GM18508 (cell line): ENCODE measurements at regions not wholly inside any gene's neighbourhood (a gene's known extent, or its start where the extent isn't known, plus 50 kb on each side); places are given as distances from the start of the nearest gene placed in this dataset.
"Not testable (repeated sequence)": the region's sequence is repeated elsewhere in the genome, so short reads cannot be mapped to it uniquely, and the experiment has no call there.

Experiments
- ATAC-seq: cut with Tn5 transposase; IDR thresholded peaks from one replicate; pipeline ENCODE4 v1.9.1; 2021; ENCODE audit warnings: moderate number of reproducible peaks; ENCODE audit not compliant: insufficient read depth, unreplicated experiment

DNA sequence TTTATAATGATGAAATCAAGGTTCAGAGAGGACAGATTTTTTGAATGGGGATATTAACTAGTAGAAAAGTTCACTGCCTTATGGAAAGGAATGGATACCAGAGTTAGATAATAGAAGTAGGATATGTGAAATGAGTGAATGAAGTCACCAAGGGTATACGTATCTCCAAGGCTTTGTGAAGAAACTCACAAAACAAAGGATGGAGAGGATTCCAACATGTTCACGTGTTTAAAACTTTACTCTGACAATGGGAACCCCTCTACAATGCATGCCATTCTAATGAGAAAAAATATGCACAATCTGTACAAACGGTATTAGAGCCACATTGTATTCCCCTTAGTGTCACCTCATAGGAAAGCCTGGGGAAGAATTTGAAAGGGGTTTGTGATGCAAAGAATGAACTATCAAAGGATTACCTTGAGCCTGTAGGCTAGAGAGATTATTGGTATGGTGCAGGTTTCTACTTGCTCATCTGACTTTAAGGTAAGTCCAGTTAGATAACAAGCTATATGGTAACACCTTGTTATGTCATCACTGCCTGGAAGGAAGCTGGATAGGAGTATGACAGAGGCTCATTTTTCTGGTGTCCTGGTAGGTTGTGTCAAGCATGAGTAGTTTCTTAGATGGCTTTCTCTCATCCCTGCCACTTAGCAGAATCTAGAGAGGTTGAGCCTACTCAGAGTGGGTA, 250.3 kb upstream of the SEMA6A start:
- ATAC-seq, result no peak

DNA sequence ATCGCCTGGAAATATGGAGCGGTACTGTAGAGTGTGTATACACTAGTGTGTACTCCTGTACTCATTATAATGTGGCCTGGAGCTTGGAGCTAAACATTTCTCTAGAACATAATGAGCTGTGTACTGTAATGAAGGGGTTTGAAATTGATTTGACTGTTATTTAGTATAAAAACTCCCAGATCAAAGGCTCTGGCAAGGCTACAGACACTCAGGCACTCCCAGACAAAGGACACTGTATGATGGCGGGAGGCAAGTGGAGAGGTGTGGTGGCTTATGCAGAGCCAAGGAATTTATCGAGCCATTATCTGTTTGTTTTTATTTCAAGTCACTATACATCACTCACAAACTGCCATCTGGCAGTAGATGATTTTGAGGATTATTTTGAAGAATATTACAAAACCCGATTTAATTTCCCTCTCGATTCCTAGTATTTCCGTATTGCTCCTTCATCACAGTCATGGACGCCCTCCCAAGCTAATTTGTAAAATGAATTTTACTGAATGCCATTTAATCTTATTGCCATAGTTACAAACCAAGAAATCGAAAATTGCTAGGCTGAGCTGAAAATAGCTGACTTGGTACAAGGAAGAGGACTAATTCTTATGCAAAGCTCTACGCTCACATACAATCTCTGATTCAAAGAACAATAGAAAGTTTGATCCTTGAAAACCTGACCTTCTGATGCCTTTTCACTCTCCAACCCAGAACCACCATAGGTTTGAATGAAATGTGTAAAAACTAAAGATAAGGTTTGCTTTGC, 240.2 kb upstream of the SEMA6A start:
- ATAC-seq, result no peak

DNA sequence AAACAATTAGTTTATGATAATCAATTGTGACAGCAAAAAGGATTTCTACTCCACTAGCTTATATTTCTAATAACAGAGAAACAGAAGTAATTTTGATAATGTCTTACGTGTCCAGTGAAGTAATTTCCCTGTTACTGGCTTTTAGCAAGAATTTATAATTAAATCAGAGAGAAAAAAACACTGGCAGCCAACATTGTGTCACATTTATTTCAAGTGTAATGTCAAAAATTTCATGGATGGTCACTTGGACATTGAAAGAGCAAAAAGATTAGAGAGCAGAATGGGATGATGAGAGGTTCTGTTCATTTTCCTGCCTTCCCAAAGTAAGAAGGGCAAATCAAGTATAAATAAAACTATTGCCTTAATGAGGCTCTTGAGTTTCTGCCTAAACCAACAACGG, 239.3 kb upstream of the SEMA6A start:
- ATAC-seq, result no peak

DNA sequence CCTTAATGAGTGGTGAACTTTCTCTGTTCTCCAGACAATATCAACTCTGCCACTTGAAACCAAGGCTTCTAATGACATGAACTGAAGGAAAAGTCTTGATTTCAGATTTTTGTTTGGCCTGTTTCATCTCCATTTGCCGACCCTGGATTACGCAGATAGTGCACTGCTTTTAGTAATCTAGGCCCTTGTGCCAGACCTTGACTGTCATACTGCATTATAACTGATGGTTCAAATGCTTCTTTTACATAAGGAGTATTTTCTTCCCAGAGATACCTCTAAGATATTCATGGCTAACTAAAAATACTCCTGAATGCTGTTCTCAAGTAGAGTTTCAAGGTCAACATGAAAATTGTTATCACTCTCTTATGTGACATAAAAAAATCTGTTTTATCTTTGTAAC, 238.7 kb upstream of the SEMA6A start:
- no peak for ATAC-seq

DNA sequence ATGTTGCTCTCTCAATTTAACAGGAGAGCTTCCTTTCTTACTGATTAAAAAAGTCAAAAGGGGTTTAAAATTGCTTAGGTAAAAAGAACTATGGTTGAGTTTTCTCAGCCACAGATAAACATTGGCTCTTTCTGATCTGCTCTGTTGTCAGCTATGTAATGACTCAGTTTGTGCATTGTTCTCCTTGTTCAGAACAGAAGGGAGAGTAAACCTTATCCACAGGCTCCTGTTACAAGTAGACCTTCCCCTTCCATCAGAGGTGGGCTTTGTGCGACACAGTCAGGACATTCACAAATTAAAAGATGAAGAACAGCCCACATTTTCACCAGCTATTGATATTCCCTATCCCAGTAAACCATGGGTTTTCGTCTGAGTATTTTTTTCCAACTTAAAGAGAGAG, 236.3 kb upstream of the SEMA6A start:
- ATAC-seq, result no peak

DNA sequence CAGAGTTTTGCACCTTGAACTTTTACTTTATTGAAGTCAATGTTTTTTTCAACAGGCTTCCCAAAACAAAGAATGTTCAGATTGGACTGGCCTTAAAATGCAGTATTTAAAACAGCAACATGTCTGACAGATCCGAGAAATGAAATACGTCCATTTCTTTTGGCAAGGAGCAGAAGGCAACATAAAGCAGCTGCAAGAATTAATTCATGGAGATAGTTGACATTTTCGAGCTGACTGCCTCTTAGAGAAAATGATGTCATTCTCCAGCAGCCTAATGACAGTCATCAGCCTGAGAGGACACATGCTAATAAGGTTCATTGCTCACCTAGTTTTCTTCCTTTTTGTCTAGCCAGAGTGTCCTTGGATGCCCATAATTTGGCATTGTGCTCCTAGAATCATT, 232.2 kb upstream of the SEMA6A start:
- no peak for ATAC-seq

DNA sequence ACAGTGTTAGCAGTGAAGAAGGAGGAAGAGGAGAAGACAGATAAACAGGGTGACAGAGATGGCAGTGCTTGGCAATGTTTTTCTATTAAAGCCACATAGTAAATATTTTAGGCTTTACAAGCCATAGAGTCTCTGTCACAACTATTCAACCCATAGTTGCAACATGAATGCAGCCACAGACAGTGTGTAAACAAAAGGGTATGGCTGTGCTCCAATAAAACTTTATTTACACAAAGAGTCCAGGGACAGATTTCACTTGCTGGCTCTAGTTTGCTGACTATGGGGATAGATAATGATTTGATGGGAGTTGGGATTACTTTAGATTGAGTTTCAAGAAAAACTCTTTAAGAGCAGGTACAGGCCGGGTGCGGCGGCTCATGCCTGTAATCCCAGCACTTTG, 224.8 kb upstream of the SEMA6A start:
- no peak for ATAC-seq

DNA sequence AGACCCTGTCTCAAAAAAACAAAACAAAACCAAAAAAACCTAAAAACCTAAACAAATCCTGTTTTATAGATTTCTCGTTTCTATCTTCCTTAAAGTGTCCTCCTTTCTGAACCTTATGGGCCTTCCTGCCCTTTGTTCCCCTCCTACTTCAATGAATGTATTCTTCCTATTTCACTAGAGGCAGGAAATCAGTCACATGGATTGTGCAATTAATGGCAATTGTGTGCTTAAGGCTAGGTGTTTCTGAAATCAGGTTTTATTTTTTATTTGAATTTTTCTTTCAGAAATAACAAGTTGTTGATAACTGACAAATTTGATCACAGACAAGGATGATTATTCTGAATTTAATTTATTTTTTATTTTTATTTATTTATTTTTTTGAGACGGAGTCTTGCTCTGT, 220.6 kb upstream of the SEMA6A start:
- no peak for ATAC-seq

DNA sequence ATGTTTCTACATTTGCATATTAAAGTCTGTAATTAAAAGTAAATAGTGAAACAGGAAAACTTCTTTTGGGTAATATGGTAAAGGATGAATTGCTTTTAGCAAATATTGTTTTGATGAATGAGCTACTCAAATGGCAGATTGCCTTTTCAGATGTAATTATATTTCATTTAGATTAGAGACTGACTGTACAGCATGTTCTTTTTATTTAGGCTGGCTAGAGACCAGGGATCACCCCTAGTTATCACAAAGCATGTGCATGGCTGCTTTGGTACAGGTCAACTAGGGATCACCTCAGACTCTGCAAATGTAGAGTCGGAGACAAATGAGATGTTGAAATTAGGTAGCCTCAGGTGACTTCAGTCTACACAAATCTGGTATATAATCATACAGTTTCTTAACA, 214.9 kb upstream of the SEMA6A start:
- ATAC-seq, result no peak

DNA sequence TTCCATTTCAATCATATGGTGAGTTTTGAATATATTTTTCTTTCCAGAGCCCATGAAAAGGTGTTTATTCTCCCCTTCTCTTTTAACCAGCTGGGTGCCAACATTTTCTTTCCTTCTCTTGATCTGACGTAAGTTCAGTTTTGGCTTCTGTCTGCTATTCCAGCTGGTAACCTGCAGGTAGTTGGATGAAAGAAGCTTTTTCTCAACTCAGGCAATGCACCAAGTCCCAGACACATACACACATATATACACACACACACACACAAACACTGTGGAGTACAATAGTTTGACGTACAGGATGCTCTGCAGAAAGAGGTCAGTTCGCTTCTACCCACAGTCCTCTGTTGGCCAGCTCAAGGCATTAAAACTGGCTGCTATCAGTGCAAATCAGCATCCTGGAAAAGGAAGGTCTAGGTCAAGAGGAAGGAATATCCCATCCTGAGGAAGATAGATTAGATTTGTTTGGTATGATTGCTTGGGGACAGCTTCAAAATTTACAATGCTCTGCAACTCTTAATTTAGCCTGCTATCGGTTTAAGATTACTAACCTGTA, 214.3 kb upstream of the SEMA6A start:
- ATAC-seq, result no peak

DNA sequence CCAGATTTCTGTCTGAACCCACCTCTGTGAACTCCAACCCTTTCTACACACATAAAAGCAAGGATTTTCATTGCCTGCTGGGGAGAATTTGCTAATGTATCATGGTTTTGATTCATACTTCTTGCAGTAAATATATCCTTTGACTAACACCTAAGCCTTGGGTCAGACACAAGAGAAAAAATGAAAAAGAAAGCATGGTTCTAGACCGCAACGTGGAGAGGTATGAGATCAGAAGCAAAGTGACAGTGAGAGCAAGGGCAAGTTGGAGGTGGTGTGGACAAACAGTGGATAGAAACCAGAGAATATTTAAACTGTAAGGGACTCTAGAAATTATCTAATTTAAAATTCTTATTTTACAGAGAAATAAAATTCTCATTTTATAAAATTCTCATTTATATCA, 212.9 kb upstream of the SEMA6A start:
- ATAC-seq, result no peak

DNA sequence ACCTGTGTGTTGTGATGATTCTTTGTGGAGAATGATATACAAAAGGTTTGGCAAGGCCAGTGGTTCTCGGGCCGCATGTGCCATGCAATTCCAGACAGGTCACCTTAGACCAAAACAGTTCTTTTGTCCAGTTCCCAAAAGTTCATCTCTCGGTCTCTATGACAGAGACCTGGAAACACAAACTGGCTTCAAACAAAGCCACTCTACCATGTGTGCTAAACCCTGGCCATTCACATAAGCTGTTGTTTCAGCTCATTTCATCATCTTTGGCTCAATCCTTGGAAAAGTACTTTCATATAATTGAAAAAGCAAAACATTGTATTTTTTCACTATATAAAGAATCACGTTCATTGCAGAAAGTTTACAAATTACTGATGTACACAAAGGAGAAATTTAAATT, 210.5 kb upstream of the SEMA6A start:
- ATAC-seq, result no peak

DNA sequence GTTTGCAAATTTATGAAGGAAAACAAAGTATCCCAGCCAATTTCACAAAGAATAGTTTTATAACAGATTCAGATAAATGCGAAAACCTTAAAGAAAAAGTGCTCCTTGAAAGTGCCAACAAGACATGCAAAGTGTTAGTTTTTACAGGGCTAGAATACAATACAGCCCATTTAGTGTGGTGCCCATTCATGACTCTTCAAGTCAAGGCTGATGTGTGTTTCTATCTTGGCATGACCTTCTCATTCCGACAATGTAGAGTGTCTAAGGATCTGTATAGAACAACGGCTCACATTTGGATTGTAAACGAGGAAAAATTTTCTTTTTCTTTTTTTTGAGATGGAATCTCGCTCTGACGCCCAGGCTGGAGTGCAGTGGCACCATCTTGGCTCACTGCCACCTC, 205.2 kb upstream of the SEMA6A start:
- no peak for ATAC-seq

DNA sequence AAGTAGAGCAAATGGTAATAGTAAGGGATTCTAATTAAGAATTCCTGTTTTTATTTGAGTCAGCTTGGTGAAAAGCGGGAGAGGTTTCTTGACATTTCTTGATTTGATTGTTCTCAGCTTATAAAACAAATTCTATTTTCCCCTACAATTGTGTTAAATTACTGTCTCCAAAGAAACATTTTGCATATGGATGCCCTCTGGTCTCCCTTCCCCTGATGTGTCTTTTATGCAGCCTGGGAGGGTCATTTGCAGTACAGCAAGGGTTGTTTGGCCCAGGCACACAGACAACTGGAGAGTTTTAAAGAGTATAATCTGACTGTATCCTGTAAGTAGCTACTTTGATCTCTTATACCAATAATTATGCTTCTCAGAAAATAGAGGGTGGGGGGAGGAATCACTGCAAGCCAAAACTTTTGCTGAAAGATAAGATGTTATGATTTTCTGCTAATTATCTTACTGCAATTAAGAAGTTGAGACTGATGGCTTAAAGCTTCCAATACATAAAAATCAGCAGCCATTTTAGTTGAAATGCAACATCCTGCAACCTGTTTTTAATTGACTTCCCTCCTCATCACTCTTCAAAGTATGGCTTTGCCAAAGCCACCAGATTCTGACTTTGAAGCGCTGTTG, 204.1 kb upstream of the SEMA6A start:
- ATAC-seq, result no peak

DNA sequence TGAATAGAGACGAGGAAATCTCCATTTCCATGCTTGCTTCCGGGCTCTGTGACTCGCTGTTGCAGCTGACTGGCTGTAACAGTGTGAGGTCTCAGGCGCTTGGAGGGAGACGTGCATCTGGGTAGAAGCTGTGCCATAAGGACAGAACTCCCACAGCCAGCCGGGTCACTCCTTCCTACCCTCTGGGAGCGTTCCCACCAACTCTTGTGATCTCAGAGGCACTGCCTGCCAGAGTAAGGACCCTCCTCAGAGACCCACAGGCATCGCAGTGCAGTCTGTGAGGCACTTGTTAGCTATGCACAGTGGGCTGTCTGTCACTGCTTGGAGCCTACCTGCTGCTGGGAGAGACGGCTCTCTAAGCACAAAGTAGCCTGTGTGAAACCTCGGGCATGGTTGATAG, 203.4 kb upstream of the SEMA6A start:
- ATAC-seq, result no peak

DNA sequence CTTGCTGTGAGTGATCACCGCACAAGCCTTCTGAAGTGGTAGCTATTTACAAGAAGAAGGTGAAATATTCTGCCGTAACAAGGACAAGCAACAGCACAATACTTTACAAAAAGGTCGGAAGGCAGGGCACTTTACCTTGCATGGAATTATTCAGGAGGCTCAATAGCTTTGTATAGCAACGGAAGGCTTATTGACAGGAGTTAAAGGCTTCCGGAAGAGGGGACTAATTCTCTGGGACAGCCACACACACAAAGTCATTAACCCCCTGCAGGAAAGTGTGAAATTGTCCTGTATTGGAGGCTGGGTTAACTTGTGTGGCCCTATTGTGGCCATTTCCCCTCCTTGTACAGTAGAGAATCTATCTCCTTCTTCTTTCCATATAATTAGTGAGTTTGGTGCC, 199.3 kb upstream of the SEMA6A start:
- ATAC-seq, result no peak

DNA sequence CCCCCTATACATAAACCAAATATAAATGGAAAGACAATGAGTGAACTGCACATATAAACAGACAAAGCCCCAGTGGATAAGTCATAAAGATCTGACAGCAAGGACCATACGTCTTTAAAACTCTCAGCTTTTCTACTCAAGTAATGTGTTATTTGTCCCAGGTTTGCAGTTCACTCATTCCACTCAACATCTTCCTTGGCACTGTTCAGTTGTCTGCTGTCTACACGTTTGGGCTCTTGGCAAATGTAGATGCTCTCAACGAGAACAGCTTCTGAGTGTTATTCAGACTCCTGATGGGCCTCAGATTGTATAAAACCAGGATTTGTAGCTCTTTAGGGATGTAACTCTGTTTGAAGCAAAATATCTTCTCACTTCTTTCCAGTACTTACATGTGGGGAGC, 198.2 kb upstream of the SEMA6A start:
- ATAC-seq, result no peak

DNA sequence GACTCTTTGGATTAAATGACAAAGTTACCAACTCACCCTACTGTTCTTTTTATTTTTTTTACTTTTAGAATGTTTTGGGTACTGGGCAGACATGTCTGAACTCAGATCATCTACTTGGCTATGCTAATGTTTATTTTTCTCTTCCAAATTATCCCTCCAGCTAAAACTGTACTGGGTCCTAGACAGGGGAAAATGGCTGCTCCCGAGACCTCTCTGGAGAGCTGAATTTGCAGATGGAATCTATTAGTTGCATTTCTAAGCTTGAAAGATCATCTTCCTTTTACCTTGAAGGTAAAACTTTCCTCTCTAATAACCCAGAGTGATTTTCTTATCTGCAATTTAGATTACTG, 197.5 kb upstream of the SEMA6A start:
- ATAC-seq, result no peak

DNA sequence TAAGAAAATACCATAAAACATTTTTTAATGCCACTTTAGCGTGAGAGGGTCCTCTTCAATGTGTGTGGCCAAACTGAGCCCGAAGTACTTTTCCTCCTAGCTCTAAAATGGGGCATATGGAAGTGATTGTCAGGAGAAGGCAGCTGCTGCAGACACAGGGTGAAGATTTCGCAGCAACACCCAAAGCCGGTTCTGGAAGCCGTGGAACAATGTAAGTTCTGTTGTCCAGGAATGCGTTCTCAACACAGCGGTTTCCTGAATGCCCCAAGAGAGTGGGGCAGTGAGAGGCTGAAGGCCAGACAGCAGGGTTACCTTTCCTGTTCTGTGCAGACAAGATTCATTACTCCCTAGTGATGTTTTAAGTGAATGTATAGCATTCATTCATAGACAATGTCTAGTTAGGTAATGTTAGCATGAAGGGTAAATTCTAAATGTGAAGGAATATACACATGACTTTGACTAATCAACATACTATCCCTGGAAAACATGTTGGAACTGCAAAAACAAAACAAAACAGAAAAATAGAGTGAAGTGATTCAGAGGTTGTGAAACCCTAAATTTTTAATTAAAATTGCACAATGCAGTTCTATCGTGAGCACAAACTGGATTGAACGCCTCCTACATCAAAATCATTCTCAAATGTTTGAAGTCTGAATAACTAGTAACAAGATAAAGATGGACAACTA, 197.0 kb upstream of the SEMA6A start:
- ATAC-seq, result no peak

DNA sequence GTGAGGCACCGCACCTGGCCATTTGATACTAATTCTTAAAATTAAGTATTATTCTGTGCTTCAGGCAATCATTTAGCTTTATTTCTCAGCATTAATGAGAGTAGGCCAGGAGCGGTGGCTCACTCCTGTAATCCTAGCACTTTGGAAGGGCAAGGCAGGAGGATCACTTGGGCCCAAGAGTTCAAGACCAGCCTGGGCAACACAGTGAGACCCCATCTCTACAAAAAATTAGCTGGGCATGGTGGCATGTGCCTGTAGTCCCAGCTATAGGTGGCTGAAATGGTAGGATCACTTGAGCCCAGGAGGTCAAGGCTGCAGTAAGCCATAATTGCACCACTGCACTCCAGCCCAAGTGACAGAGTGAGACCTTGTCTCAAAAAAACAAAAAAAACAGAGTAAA, 195.3 kb upstream of the SEMA6A start:
- ATAC-seq, result not testable (repeated sequence)

DNA sequence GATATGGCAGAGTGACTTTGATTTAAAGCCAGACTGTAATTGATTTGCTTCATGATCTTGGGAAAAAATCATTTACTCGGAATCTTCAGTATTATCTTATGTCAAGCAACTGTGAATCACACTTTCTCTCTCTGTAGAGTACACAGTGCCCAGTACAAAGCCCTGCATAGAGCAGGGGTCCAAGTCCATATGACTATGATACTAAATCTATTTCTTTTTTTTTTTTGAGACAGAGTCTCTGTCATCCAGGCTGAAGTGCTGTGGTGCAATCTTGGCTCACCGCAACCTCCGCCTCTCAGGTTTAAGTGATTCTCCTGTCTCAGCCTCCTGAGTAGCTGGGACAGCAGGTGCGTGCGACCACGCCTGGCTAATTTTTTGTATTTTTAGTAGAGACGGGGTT, 194.8 kb upstream of the SEMA6A start:
- ATAC-seq, result no peak
